ENCODE measurements at regions not wholly inside any gene's neighbourhood (a gene's known extent, or its start where the extent isn't known, plus 50 kb on each side); places are given as distances from the start of the nearest gene placed in this dataset.

DNA sequence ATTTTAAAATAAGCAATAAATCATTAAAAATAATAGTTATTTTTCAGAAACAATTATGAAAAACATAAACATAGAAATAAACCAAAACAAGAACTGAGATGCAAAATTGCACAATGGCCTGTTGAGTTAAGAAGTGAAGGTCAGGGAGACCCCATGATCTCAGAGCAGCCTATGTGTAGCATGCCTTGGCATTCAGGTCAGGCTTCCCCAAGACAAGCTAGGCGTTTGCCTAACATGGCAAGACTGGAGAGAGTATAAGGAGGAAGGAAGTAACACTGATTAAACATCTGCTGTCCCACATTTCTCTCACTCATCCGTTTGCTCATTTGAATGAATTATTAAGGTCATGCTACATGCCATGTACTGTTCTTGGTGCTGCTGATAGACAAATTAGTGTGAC lies 291.8 kb downstream of the TSHZ3 start:
- no peaks in the 10 kb centered on the region for H3K4me1 ChIP-seq (ENCODE audit: insufficient read depth, low read length)
- H3K4me3 ChIP-seq (ENCODE audit: low read length in 2 of 2): no peak overlapping the region
- no peak overlapping the region for H3K4me3 Mint-ChIP-seq
- ChIA-PET POLR2A (ENCODE audit: partially characterized antibody) (no interaction called here), CTCF (ENCODE audit: partially characterized antibody) (interaction anchor here (1.2 kb wide), 1 partner anchor 304 kb away, joined by 3 read pairs; no protein-coding TSS in a partner anchor)
- H3K27ac Mint-ChIP-seq: no peak overlapping the region
- H3K9me3 Mint-ChIP-seq: peaks cover 1 to 25% (median 7%) of the 10 kb centered on the region in 8 donors
- no peaks in the 10 kb centered on the region for H3K4me1 Mint-ChIP-seq
- peaks cover 13 to 28% of the 10 kb centered on the region in 2 donors for H3K27me3 Mint-ChIP-seq
- H3K36me3 ChIP-seq (ENCODE audit: insufficient read depth, low read length): no peaks in the 10 kb centered on the region
- H3K9me3 ChIP-seq (ENCODE audit: control insufficient read depth in 1 of 2, low read length in 2 of 2): peaks cover 0 to 7% of the 10 kb centered on the region in 2 donors
- DNase-seq: no peak
- H3K36me3 Mint-ChIP-seq: no peaks in the 10 kb centered on the region
- no peaks in the 10 kb centered on the region for H3K27me3 ChIP-seq (ENCODE audit: insufficient read depth, low read length)
- no peak overlapping the region for H3K27ac ChIP-seq (ENCODE audit: low read depth, low read length)
- intact Hi-C loops (cut with micrococcal nuclease): no loop called here

DNA sequence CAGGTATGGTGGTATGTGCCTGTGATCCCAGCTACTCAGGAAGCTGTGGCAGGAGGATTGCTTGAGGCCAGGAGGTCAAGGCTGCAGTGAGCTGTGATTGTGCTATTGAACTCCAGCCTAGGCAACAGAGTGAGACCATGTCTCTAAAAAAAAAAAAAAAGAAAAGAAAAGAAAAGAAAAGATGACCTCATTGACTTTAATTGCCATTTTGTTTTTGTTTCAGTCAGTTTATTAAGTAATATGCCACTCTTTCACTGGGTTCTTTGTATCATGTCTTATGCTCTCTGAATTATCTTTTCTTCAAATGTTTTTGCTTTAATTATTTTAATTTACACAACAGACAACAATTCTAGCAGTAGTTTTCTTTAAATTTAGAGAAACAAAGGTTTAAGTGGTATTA lies 293.8 kb downstream of the TSHZ3 start:
- H3K27ac ChIP-seq (ENCODE audit: low read depth, low read length): no peak overlapping the region
- peaks cover 0 to 3% of the 10 kb centered on the region in 2 donors for H3K9me3 ChIP-seq (ENCODE audit: control insufficient read depth in 1 of 2, low read length in 2 of 2)
- H3K4me3 Mint-ChIP-seq: no peak overlapping the region
- DNase-seq: no peak
- H3K27me3 Mint-ChIP-seq: peaks cover 13 to 30% of the 10 kb centered on the region in 2 donors
- no peaks in the 10 kb centered on the region for H3K36me3 Mint-ChIP-seq
- H3K4me1 Mint-ChIP-seq: no peaks in the 10 kb centered on the region
- no peak overlapping the region for H3K27ac Mint-ChIP-seq
- H3K27me3 ChIP-seq (ENCODE audit: insufficient read depth, low read length): no peaks in the 10 kb centered on the region
- no peak overlapping the region for H3K4me3 ChIP-seq (ENCODE audit: low read length in 2 of 2)
- intact Hi-C loops (cut with micrococcal nuclease): no loop called here
- ChIA-PET POLR2A (ENCODE audit: partially characterized antibody) (no interaction called here), CTCF (ENCODE audit: partially characterized antibody) (interaction anchor here (1.6 to 2.9 kb wide), 2 partner anchors 10 to 301 kb away, joined by 3 to 41 read pairs; no protein-coding TSS in a partner anchor)
- peaks cover 0 to 14% (median 2%) of the 10 kb centered on the region in 8 donors for H3K9me3 Mint-ChIP-seq
- no peaks in the 10 kb centered on the region for H3K36me3 ChIP-seq (ENCODE audit: insufficient read depth, low read length)
- no peaks in the 10 kb centered on the region for H3K4me1 ChIP-seq (ENCODE audit: insufficient read depth, low read length)

- POLR2A ChIA-PET (ENCODE audit: partially characterized antibody): no interaction called here
Observed at GRCh38 chr19:31054430-31054829, 294.8 kb downstream of the TSHZ3 start.

GRCh38 chr19:31049431-31049830 lies 299.8 kb downstream of the TSHZ3 start:
- Histone ChIP-seq H3K9me3 (ENCODE audit: control insufficient read depth in 1 of 2, low read length in 2 of 2) (no peaks in the 10 kb centered on the region), H3K36me3 (ENCODE audit: insufficient read depth, low read length) (no peaks in the 10 kb centered on the region), H3K27ac (ENCODE audit: low read depth, low read length) (no peak overlapping the region), H3K4me3 (ENCODE audit: low read length in 2 of 2) (no peak overlapping the region), H3K4me1 (ENCODE audit: insufficient read depth, low read length) (no peaks in the 10 kb centered on the region), H3K27me3 (ENCODE audit: insufficient read depth, low read length) (no peaks in the 10 kb centered on the region)
- H3K27me3 Mint-ChIP-seq: peaks cover 9 to 18% of the 10 kb centered on the region in 2 donors
- H3K4me1 Mint-ChIP-seq: no peaks in the 10 kb centered on the region
- no peak for DNase-seq
- no peaks in the 10 kb centered on the region for H3K9me3 Mint-ChIP-seq
- no peak overlapping the region for H3K4me3 Mint-ChIP-seq
- ChIA-PET POLR2A (ENCODE audit: partially characterized antibody) (no interaction called here), CTCF (ENCODE audit: partially characterized antibody) (no interaction called here)
- intact Hi-C loops (cut with micrococcal nuclease): no loop called here
- no peak overlapping the region for H3K27ac Mint-ChIP-seq
- H3K36me3 Mint-ChIP-seq: no peaks in the 10 kb centered on the region

More at GRCh38 chr19:31054430-31054829, 294.8 kb downstream of the TSHZ3 start:
- no peaks in the 10 kb centered on the region for H3K4me1 Mint-ChIP-seq
- H3K9me3 Mint-ChIP-seq: peaks cover 0 to 7% (median under 1%) of the 10 kb centered on the region in 8 donors
- H3K9me3 ChIP-seq (ENCODE audit: control insufficient read depth in 1 of 2, low read length in 2 of 2): no peaks in the 10 kb centered on the region
- no peaks in the 10 kb centered on the region for H3K36me3 Mint-ChIP-seq
- H3K27ac Mint-ChIP-seq: no peak overlapping the region
- DNase-seq: peak in 4 of 5 donors; percentile 24 to 33 (median 28)
- H3K4me3 ChIP-seq (ENCODE audit: low read length in 2 of 2): no peak overlapping the region
- intact Hi-C loops (cut with micrococcal nuclease): no loop called here
- no peak overlapping the region for H3K27ac ChIP-seq (ENCODE audit: low read depth, low read length)
- H3K27me3 Mint-ChIP-seq: peaks cover 13 to 29% of the 10 kb centered on the region in 2 donors
- H3K4me1 ChIP-seq (ENCODE audit: insufficient read depth, low read length): no peaks in the 10 kb centered on the region
- CTCF ChIA-PET (ENCODE audit: partially characterized antibody): interaction anchor here (0.8 to 2.9 kb wide), 9 partner anchors 10 to 1170 kb away, joined by 3 to 41 read pairs (median 3); no protein-coding TSS in a partner anchor
- H3K36me3 ChIP-seq (ENCODE audit: insufficient read depth, low read length): no peaks in the 10 kb centered on the region
- no peaks in the 10 kb centered on the region for H3K27me3 ChIP-seq (ENCODE audit: insufficient read depth, low read length)
- no peak overlapping the region for H3K4me3 Mint-ChIP-seq

- Histone ChIP-seq H3K4me1 (ENCODE audit: insufficient read depth, low read length) (no peaks in the 10 kb centered on the region), H3K27ac (ENCODE audit: low read depth, low read length) (no peak overlapping the region), H3K27me3 (ENCODE audit: insufficient read depth, low read length) (no peaks in the 10 kb centered on the region), H3K36me3 (ENCODE audit: insufficient read depth, low read length) (no peaks in the 10 kb centered on the region), H3K4me3 (ENCODE audit: low read length in 2 of 2) (no peak overlapping the region), H3K9me3 (ENCODE audit: control insufficient read depth in 1 of 2, low read length in 2 of 2) (no peaks in the 10 kb centered on the region)
- intact Hi-C loops (cut with micrococcal nuclease): no loop called here
- H3K36me3 Mint-ChIP-seq: no peaks in the 10 kb centered on the region
- H3K27ac Mint-ChIP-seq: no peak overlapping the region
- no peaks in the 10 kb centered on the region for H3K4me1 Mint-ChIP-seq
- H3K9me3 Mint-ChIP-seq: no peaks in the 10 kb centered on the region
- peaks cover 4 to 6% of the 10 kb centered on the region in 2 donors for H3K27me3 Mint-ChIP-seq
- ChIA-PET POLR2A (ENCODE audit: partially characterized antibody) (no interaction called here), CTCF (ENCODE audit: partially characterized antibody) (interaction anchor here (1.2 kb wide), 1 partner anchor 10 kb away, joined by 3 read pairs; no protein-coding TSS in a partner anchor)
- no peak overlapping the region for H3K4me3 Mint-ChIP-seq
- no peak for DNase-seq
Observed at GRCh38 chr19:31046024-31046423, 303.2 kb downstream of the TSHZ3 start.

GRCh38 chr19:31041461-31041860 lies 307.8 kb downstream of the TSHZ3 start:
- H3K4me3 ChIP-seq (ENCODE audit: low read length in 2 of 2): no peak overlapping the region
- no peak for DNase-seq
- H3K4me1 ChIP-seq (ENCODE audit: insufficient read depth, low read length): no peaks in the 10 kb centered on the region
- ChIA-PET CTCF (ENCODE audit: partially characterized antibody) (interaction anchor here (0.6 kb wide), 1 partner anchor 1679 kb away, joined by 4 read pairs; no protein-coding TSS in a partner anchor), POLR2A (ENCODE audit: partially characterized antibody) (no interaction called here)
- intact Hi-C loops (cut with micrococcal nuclease): no loop called here
- no peaks in the 10 kb centered on the region for H3K36me3 ChIP-seq (ENCODE audit: insufficient read depth, low read length)
- H3K9me3 Mint-ChIP-seq: no peaks in the 10 kb centered on the region
- H3K27me3 Mint-ChIP-seq: peaks cover 15 to 16% of the 10 kb centered on the region in 2 donors
- no peak overlapping the region for H3K27ac Mint-ChIP-seq
- no peaks in the 10 kb centered on the region for H3K9me3 ChIP-seq (ENCODE audit: control insufficient read depth in 1 of 2, low read length in 2 of 2)
- no peaks in the 10 kb centered on the region for H3K36me3 Mint-ChIP-seq
- peaks cover 4% of the 10 kb centered on the region for H3K27me3 ChIP-seq (ENCODE audit: insufficient read depth, low read length)
- no peaks in the 10 kb centered on the region for H3K4me1 Mint-ChIP-seq
- no peak overlapping the region for H3K4me3 Mint-ChIP-seq
- H3K27ac ChIP-seq (ENCODE audit: low read depth, low read length): no peak overlapping the region

DNA sequence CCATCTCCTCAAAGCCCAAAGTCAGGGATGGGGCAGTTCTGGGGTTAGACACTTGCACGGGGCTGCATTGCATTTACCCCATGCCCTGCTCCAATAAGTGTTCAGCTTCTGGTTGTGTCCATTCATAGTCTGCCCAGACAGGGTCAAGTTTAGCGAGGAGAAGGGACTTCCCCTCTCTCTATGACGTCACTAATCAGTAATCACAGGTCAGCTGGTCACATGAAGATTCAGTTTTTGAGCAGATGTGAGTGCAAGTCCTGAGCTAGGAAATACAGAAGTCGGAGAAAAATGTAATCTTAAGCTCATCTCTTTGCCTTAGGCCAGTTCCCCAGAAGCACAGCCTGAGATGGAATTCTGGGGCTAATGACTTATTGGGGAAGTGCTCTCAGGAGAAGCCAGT lies 310.1 kb downstream of the TSHZ3 start:
- Histone ChIP-seq H3K9me3 (ENCODE audit: control insufficient read depth in 1 of 2, low read length in 2 of 2) (no peaks in the 10 kb centered on the region), H3K4me3 (ENCODE audit: low read length in 2 of 2) (no peak overlapping the region), H3K27me3 (ENCODE audit: insufficient read depth, low read length) (peaks cover 4% of the 10 kb centered on the region), H3K36me3 (ENCODE audit: insufficient read depth, low read length) (no peaks in the 10 kb centered on the region), H3K4me1 (ENCODE audit: insufficient read depth, low read length) (no peaks in the 10 kb centered on the region), H3K27ac (ENCODE audit: low read depth, low read length) (no peak overlapping the region)
- intact Hi-C loops (cut with micrococcal nuclease): no loop called here
- Mint-ChIP-seq H3K9me3 (peaks cover 0 to 3% (median 0%) of the 10 kb centered on the region in 8 donors), H3K27me3 (peaks cover 17 to 23% of the 10 kb centered on the region in 2 donors), H3K4me1 (no peaks in the 10 kb centered on the region), H3K27ac (no peak overlapping the region), H3K4me3 (no peak overlapping the region), H3K36me3 (no peaks in the 10 kb centered on the region)
- ChIA-PET CTCF (ENCODE audit: partially characterized antibody) (no interaction called here), POLR2A (ENCODE audit: partially characterized antibody) (no interaction called here)
- no peak for DNase-seq
